Keratinocyte (primary cell): ENCODE measurements at regions not wholly inside any gene's neighbourhood (a gene's known extent, or its start where the extent isn't known, plus 50 kb on each side); places are given as distances from the start of the nearest gene placed in this dataset.

Source experiments
- DNase-seq: peaks from one replicate; pipeline ENCODE4 v3.0.0-alpha.2; 2011; ENCODE audit warnings: low read depth, missing footprints, low spot score
- FAIRE-seq: peaks from 2 replicates; lab custom pipeline; 2011; peaks lifted over from hg19 to GRCh38; lab: Jason Lieb, UNC
- H2AFZ ChIP-seq: 2 replicates; pipeline ENCODE4 v1.6.0; 2012; ENCODE audit warnings: low read length, control low read depth, inconsistent platforms; ENCODE audit not compliant: control insufficient read depth
- H3K27ac ChIP-seq: 2 replicates; pipeline ENCODE4 v1.5.1; 2011; ENCODE audit warnings: low read length; ENCODE audit not compliant: control insufficient read depth, insufficient read depth
- H3K27me3 ChIP-seq: 3 replicates; pipeline ENCODE4 v1.6.0; 2011; ENCODE audit warnings: low read length; ENCODE audit not compliant: control insufficient read depth, insufficient read depth; ENCODE audit errors: extremely low read depth
- H3K36me3 ChIP-seq, 2 experiments: 2 replicates in 1 of 2; 3 replicates in 1 of 2; pipeline ENCODE4 v1.5.1; 2011; ENCODE audit warnings: low read length in 2 of 2, mild to moderate bottlenecking in 1 of 2; ENCODE audit not compliant: control insufficient read depth in 2 of 2, insufficient read depth in 2 of 2; ENCODE audit errors: extremely low read depth in 1 of 2
- H3K4me1 ChIP-seq: 3 replicates; pipeline ENCODE4 v1.5.1; 2011; ENCODE audit warnings: low read length; ENCODE audit not compliant: control insufficient read depth, insufficient read depth; ENCODE audit errors: extremely low read depth
- H3K4me2 ChIP-seq: 3 replicates; pipeline ENCODE4 v1.6.0; 2011; ENCODE audit warnings: low read depth, low read length; ENCODE audit not compliant: control insufficient read depth, insufficient read depth; ENCODE audit errors: extremely low read depth
- H3K4me3 ChIP-seq, 3 experiments: fragments of 200-600 bp in 1 of 3; sonication (generic) in 1 of 3; 2 replicates in 2 of 3; 3 replicates in 1 of 3; pipeline ENCODE4 v1.5.1; 2011 to 2016; ENCODE audit warnings: low read length in 3 of 3, mild to moderate bottlenecking in 3 of 3, control low read depth in 2 of 3, inconsistent platforms in 1 of 3, low read depth in 1 of 3, mixed read lengths in 1 of 3, mixed run types in 1 of 3, moderate library complexity in 1 of 3; ENCODE audit not compliant: control insufficient read depth in 2 of 3, insufficient read depth in 2 of 3; ENCODE audit errors: extremely low read depth in 1 of 3
- H3K79me2 ChIP-seq: 2 replicates; pipeline ENCODE4 v1.6.0; 2012; ENCODE audit warnings: low read length; ENCODE audit not compliant: control insufficient read depth, insufficient read depth
- H3K9ac ChIP-seq: 3 replicates; pipeline ENCODE4 v1.6.0; 2011; ENCODE audit warnings: low read length; ENCODE audit not compliant: control insufficient read depth, insufficient read depth; ENCODE audit errors: extremely low read depth
- H3K9me1 ChIP-seq: 3 replicates; pipeline ENCODE4 v1.6.0; 2011; ENCODE audit warnings: low read length; ENCODE audit not compliant: control insufficient read depth, insufficient read depth; ENCODE audit errors: extremely low read depth
- H3K9me3 ChIP-seq: 2 replicates; pipeline ENCODE4 v1.5.1; 2012; ENCODE audit warnings: low read depth, low read length; ENCODE audit not compliant: control insufficient read depth
- H4K20me1 ChIP-seq: 3 replicates; pipeline ENCODE4 v1.6.0; 2011; ENCODE audit warnings: low read length; ENCODE audit not compliant: control insufficient read depth, insufficient read depth; ENCODE audit errors: extremely low read depth
- EZH2 ChIP-seq: IDR thresholded peaks from one replicate; pipeline ENCODE4 v1.6.1; 2012; ENCODE audit warnings: inconsistent platforms, mild to moderate bottlenecking, low read length, moderate library complexity
- dilution Hi-C: fragments of 300-500 bp; cut with MboI; formaldehyde crosslinking; loops from one replicate; pipeline ENCODE4 v1.7.0; 2020; ENCODE audit warnings: low sequenced_read_pairs; ENCODE audit not compliant: extremely low pct_ligation_motif_present
- TF ChIP-seq, protein P1 (sequence below), 3 experiments: IDR thresholded peaks in 1 of 3; conservative IDR thresholded peaks in 1 of 3; optimal IDR thresholded peaks in 1 of 3; 2 replicates in 2 of 3; 3 replicates in 1 of 3; pipeline versions ENCODE3 to v1.5.1; 2011; ENCODE audit warnings: low read length in 3 of 3, mild to moderate bottlenecking in 3 of 3, moderate library complexity in 2 of 3, control low read depth in 1 of 3, inconsistent platforms in 1 of 3; ENCODE audit not compliant: insufficient read depth in 2 of 3; ENCODE audit errors: extremely low read depth in 1 of 3

DNA sequence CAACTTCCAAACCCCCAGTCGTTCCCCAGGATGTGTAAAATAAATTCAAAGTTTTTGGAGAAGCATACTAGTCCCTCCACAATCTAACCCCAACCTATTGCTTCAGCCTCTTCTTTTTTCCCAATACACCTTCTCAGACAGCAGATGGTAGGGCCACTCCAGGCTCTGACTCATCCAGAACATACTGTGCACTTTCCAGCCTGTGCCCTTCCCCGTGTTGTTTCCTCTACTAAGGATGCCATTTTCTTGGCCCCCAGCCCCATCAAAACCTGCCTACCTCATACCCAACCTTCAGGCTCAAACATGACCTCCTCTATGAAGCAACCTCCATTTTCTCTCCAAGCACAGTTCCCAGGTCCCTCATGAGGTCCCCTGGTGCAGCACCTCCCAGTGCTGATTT lies 669.3 kb downstream of the BCL11A start:
- Histone ChIP-seq H3K4me1 (no peaks in the 10 kb centered on the region), H3K9me3 (no peaks in the 10 kb centered on the region), H3K27ac (no peak overlapping the region), H3K27me3 (no peaks in the 10 kb centered on the region), H3K4me3 (no peak overlapping the region), H4K20me1 (no peaks in the 10 kb centered on the region), H3K9me1 (no peaks in the 10 kb centered on the region), H3K9ac (no peak overlapping the region), H3K36me3 (no peaks in the 10 kb centered on the region), H3K4me2 (no peak overlapping the region), H3K79me2 (no peaks in the 10 kb centered on the region), H2AFZ (no peak overlapping the region)
- dilution Hi-C loops: no loop called here
- DNase-seq: no peak
- TF ChIP-seq, protein P1, sequence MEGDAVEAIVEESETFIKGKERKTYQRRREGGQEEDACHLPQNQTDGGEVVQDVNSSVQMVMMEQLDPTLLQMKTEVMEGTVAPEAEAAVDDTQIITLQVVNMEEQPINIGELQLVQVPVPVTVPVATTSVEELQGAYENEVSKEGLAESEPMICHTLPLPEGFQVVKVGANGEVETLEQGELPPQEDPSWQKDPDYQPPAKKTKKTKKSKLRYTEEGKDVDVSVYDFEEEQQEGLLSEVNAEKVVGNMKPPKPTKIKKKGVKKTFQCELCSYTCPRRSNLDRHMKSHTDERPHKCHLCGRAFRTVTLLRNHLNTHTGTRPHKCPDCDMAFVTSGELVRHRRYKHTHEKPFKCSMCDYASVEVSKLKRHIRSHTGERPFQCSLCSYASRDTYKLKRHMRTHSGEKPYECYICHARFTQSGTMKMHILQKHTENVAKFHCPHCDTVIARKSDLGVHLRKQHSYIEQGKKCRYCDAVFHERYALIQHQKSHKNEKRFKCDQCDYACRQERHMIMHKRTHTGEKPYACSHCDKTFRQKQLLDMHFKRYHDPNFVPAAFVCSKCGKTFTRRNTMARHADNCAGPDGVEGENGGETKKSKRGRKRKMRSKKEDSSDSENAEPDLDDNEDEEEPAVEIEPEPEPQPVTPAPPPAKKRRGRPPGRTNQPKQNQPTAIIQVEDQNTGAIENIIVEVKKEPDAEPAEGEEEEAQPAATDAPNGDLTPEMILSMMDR (optimal IDR thresholded peaks at IDR 0.05 in 1 of 3, IDR thresholded peaks at IDR 0.05 in 1 of 3, conservative IDR thresholded peaks at IDR 0.05 in 1 of 3; ENCODE audit: extremely low read depth in 1 of 3, insufficient read depth in 2 of 3, low read length in 3 of 3): no peak
- TF ChIP-seq EZH2: no peak
- no peak for FAIRE-seq

DNA sequence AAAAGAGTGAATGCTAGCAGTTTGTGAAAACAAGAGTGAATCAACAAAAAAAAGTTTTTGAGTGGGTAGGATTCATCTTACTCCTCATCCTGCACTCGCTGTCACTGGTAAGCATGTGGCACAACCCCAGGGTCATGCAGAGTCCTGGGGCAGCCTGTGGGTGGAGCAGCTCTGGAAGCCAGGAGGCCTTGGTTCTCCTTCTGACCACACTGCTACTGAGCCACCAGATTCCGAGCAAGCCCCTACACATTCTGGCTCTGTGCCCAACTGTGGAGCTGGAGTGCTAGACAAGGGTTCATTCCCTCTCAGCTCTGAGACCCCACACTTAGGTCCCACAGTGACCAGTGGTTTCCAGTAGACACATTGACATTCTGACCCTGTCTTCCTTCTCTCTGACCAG lies 670.6 kb downstream of the BCL11A start:
- Histone ChIP-seq H3K4me3 (no peak overlapping the region), H4K20me1 (no peaks in the 10 kb centered on the region), H3K4me2 (no peak overlapping the region), H3K27ac (no peak overlapping the region), H3K9me3 (no peaks in the 10 kb centered on the region), H3K36me3 (no peaks in the 10 kb centered on the region), H3K79me2 (no peaks in the 10 kb centered on the region), H3K27me3 (no peaks in the 10 kb centered on the region), H2AFZ (no peak overlapping the region), H3K9me1 (no peaks in the 10 kb centered on the region), H3K4me1 (no peaks in the 10 kb centered on the region), H3K9ac (no peak overlapping the region)
- TF ChIP-seq EZH2: no peak
- TF ChIP-seq, protein P1 (optimal IDR thresholded peaks at IDR 0.05 in 1 of 3, IDR thresholded peaks at IDR 0.05 in 1 of 3, conservative IDR thresholded peaks at IDR 0.05 in 1 of 3; ENCODE audit: extremely low read depth in 1 of 3, insufficient read depth in 2 of 3, low read length in 3 of 3): no peak
- no peak for FAIRE-seq
- no peak for DNase-seq
- dilution Hi-C loops: no loop called here
